ENCODE measurements at regions not wholly inside any gene's neighbourhood (a gene's known extent, or its start where the extent isn't known, plus 50 kb on each side); places are given as distances from the start of the nearest gene placed in this dataset.

GRCh38 chr14:55500708-55501107 is 60.3 kb upstream of the TBPL2 start:
- no peak overlapping the region for H2BK120ac ChIP-seq (ENCODE audit: low read depth, low read length)
- ChIA-PET POLR2A (ENCODE audit: unreplicated experiment) (no interaction called here), CTCF (no interaction called here)
- H2BK15ac ChIP-seq (ENCODE audit: low read depth, low read length): no peak overlapping the region
- H4K20me1 ChIP-seq (ENCODE audit: insufficient read depth, low read length): no peaks in the 10 kb centered on the region
- H4K8ac ChIP-seq (ENCODE audit: low read depth in 2 of 2, low read length in 2 of 2): no peak overlapping the region
- no peak for TF ChIP-seq CHD1 (IDR thresholded peaks at IDR 0.05; ENCODE audit: low read depth, low read length)
- TF ChIP-seq RCOR1 (IDR thresholded peaks at IDR 0.05; ENCODE audit: insufficient replicate concordance, low read length): no peak
- TF ChIP-seq MAZ (IDR thresholded peaks at IDR 0.05; ENCODE audit: borderline replicate concordance, low read depth, low read length): no peak
- TF ChIP-seq ELK1 (IDR thresholded peaks at IDR 0.05; ENCODE audit: borderline replicate concordance, low read depth, low read length): no peak
- TF ChIP-seq NFE2L2 (IDR thresholded peaks at IDR 0.05; ENCODE audit: low read depth, low read length): no peak
- TF ChIP-seq RFX5 (IDR thresholded peaks at IDR 0.05; ENCODE audit: low read depth, low read length): no peak
- TF ChIP-seq MAFK (IDR thresholded peaks at IDR 0.05; ENCODE audit: low read depth, low read length): no peak
- TF ChIP-seq BHLHE40 (IDR thresholded peaks at IDR 0.05; ENCODE audit: low read depth, low read length): no peak
- TF ChIP-seq CEBPB (IDR thresholded peaks at IDR 0.05; ENCODE audit: low read depth, low read length): no peak
- no peak for TF ChIP-seq USF2 (IDR thresholded peaks at IDR 0.05; ENCODE audit: low read depth, low read length)
- TF ChIP-seq MXI1 (IDR thresholded peaks at IDR 0.05; ENCODE audit: borderline replicate concordance, low read depth, low read length): no peak
- TF ChIP-seq SMC3 (IDR thresholded peaks at IDR 0.05; ENCODE audit: low read depth, low read length): no peak
- TF ChIP-seq POLR2A (IDR thresholded peaks at IDR 0.05; ENCODE audit: low read depth, low read length): no peak
- no peak for TF ChIP-seq FOS (IDR thresholded peaks at IDR 0.05; ENCODE audit: low read depth, low read length)
- TF ChIP-seq RAD21 (IDR thresholded peaks at IDR 0.05; ENCODE audit: low read length): no peak
- no peak for TF ChIP-seq CTCF (conservative IDR thresholded peaks at IDR 0.05; ENCODE audit: low read depth, low read length)
- WGBS, 2 experiments (ENCODE audit: extremely low coverage in 2 of 2, insufficient read length in 1 of 2): 71% methylated on average over 1 of the region's 3 CpGs; no CpG with 5 or more reads in 1 of the 2 experiments
- H2BK20ac ChIP-seq (ENCODE audit: low read depth, low read length): no peak overlapping the region
- H3K36me3 ChIP-seq (ENCODE audit: control insufficient read depth, insufficient read depth, low read length): no peaks in the 10 kb centered on the region
- H3K4me3 ChIP-seq (ENCODE audit: insufficient read depth, low read depth, low read length): no peak overlapping the region
- no peaks in the 10 kb centered on the region for H3K9me3 ChIP-seq (ENCODE audit: control insufficient read depth, insufficient read depth, low read length)
- no peak overlapping the region for H3K56ac ChIP-seq (ENCODE audit: extremely low read depth, insufficient read depth, low read length)
- no TSS peak for BruUV-seq (replicated peaks)
- no peak overlapping the region for H3K4ac ChIP-seq (ENCODE audit: low read depth, low read length)
- dilution Hi-C loops (cut with HindIII; ENCODE audit: low sequenced_read_pairs, unreplicated experiment): no loop called here
- H3K27me3 ChIP-seq (ENCODE audit: control insufficient read depth, insufficient read depth, low read length): peaks cover 9% of the 10 kb centered on the region
- H4K91ac ChIP-seq (ENCODE audit: insufficient read depth, low read depth, low read length): no peak overlapping the region
- ATAC-seq (ENCODE audit: low read depth) (no peak), DNase-seq (no peak)
- no peak overlapping the region for H3K4me2 ChIP-seq (ENCODE audit: low read depth, low read length)
- no peak overlapping the region for H2AK9ac ChIP-seq (replicated peaks; ENCODE audit: low read depth, low read length, poor library complexity)
- H2BK5ac ChIP-seq (ENCODE audit: low read depth, low read length, poor library complexity, severe bottlenecking): no peak overlapping the region
- H3K18ac ChIP-seq (ENCODE audit: low read depth, low read length): no peak overlapping the region
- H3K9me1 ChIP-seq (ENCODE audit: insufficient read depth, low read length): no peaks in the 10 kb centered on the region
- no peak overlapping the region for H3K23ac ChIP-seq (ENCODE audit: low read depth, low read length)
- no peak overlapping the region for H3K27ac ChIP-seq (ENCODE audit: insufficient read depth, low read length)
- H3K79me1 ChIP-seq (ENCODE audit: low read depth in 1 of 2, low read length in 2 of 2): no peaks in the 10 kb centered on the region
- no peak overlapping the region for H4K5ac ChIP-seq (ENCODE audit: low read depth, low read length)
- in situ Hi-C loops (cut with MboI; ENCODE audit: low sequenced_read_pairs): no loop called here
- no peak overlapping the region for H2AFZ ChIP-seq (replicated peaks; ENCODE audit: low read length, poor library complexity)
- no peaks in the 10 kb centered on the region for H3K4me1 ChIP-seq (ENCODE audit: control insufficient read depth, insufficient read depth, low read length)
- intact Hi-C loops (cut with micrococcal nuclease): no loop called here
- no peak overlapping the region for H3K9ac ChIP-seq (ENCODE audit: low read depth, low read length)
- no peak overlapping the region for H2AK5ac ChIP-seq (ENCODE audit: low read depth, low read length)
- no peak overlapping the region for H3K14ac ChIP-seq (replicated peaks; ENCODE audit: low read depth, low read length)
